Fibroblast of the conjunctiva (primary cell): ENCODE measurements at regions not wholly inside any gene's neighbourhood (a gene's known extent, or its start where the extent isn't known, plus 50 kb on each side); places are given as distances from the start of the nearest gene placed in this dataset.

Experiments used
- DNase-seq: peaks from one replicate; pipeline ENCODE4 v3.0.0-alpha.2; 2010; ENCODE audit warnings: low read depth

DNA sequence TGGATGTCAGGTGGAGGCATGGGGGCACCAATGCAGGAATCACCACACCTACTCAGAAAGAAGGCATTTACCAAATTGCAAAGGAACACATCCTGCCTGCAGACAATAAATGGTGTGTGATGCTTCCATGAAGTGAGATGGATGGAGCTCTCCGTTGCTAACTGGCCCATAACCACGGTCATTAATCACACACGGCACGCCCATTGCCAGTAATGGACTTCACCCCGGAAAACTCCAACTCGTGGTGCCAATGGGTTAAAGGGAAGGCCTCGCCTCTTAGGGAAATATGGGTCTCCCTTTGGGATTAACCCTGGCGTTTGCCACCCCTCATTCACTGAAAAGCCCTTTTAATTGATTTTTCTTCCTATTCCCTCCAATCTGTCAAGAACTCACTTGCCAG lies 443.1 kb upstream of the DAB1 start:
- no peak for DNase-seq

DNA sequence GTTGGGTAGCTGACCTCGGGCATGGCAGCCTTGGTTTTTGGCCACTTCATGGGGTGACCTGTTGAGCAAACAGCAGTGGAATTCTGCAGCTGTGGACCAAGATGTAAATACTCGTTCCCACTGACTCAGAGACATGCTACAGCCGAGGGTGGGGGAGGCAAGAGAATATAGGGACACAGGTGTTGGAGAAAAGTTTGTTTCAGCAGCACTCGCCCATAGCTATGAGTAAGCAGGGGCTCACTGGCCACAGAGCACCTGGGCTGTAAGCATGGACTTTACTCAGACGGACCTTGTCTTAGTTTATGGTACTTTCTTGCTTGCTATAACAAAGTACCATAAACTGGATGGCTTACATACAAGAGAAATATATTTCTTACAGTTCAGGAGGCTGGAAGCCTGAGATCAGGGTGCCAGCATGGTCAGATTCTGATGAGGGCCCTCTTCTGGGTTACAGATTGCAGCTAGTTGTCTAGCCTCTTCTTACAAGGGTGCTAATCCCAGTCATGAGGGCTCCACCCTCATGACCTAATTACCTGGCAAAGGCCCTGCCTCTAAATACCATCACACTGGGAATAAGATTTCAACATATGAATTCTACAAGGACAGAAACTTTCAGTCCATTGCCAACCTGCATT lies 437.2 kb upstream of the DAB1 start:
- no peak for DNase-seq

DNA sequence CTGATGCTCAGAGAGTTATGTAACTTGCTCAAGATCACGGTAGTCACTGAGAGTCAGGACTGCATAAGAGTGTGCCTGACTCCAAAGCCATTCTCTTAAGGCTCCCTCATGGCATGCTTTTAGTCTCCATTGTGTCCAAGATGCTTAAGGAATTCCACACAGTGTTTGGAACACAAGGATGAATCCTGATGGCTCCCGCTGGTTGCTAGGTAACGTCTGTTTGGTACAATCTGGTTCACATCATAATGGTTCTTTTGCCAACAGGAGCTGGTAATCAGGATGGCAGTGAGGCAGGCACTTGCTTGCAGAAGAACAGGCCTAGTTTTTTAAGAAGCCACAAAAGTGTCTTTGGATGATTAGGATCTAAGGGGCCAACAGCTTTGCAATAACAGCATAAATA lies 436.5 kb upstream of the DAB1 start:
- DNase-seq, result no peak

DNA sequence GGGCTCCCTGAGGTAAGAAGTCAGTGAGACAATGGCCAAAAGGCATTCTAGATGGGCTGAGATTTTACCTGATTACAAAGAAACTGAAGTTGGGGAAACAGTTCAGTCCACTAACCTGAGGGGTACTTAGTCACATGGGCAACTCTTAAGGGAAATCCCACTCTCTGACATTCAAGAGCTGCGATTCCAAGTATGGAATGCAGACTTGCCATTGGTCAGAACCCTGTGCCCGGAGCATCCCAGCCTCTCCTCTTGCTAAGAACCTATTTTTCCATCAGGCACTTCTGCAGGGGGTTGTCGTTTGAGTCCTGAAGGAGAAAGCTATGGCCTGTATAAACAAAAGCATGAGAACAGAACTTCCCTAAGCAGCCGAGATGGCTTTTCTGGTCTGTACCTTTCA lies 434.9 kb upstream of the DAB1 start:
- no peak for DNase-seq

DNA sequence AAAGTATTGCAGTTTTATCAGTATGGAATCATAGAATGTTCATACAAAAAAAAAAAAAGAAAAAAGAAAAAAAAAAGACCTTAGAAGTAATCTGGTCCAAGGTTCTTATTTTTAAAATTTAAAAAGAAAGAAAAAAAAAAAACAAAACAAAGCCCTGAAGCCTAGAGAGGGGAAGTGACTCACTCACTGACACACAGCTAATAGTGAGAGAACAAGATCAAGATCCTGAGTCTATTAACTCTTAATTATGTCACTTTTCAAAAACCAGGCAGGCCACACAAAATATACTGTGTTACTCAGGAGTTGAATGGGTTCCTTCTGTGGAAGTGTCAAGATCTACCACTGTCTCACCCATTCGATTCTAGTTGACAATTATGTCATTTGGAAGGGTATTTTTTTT lies 433.9 kb upstream of the DAB1 start:
- no peak for DNase-seq

DNA sequence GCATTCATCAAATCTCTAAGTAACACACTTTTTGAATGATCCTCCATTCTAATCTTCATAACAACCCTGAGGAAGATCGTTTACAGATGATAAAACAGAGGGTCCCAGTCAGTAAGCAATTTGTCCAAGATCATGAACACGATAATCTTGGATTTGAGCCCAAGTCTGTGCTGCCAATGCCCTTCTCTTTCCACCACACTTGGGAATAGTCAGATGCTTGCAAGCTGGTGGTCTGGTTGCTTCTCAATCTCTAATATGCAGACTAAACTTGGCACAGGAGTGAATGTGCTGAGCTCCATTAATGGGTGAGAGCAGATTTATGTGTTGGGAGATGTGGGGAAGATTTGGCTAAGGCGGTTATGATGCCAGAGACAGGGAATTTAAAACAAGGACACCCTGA lies 430.6 kb upstream of the DAB1 start:
- DNase-seq, result no peak

DNA sequence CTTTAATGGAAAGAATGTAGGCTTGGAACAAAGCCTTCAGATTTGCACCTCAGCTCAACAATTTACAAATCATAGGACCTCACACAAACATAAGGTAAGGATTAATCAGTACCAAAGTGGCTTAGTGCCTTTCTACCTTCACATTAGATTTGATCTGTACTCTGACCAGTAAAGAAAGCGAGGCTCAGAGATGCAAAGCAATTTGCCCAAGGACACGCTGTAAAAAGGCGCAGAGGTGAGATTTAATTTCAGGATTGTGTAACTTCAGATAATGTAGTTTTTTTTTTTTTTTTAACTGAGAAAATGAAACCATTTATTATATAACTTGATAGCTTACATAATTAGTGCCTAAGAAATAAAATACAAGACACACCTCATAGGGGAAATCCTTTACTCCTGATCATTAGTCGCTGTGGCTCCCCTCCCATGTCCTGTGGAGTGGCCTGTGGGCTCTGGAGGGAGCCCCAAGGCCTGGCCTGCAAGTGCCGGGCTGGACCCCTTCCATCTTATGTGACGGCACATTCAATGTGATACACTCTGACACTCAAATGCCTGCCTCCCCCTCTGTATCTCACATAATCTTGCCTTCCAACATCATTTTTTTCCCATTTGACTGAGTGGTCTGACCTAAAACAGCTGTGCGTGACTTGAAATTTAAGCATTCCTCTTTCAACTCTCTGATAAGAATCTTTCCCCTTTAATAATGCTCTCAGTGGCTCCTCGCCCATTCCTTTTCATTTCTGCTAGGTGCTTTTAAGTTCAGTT lies 426.5 kb upstream of the DAB1 start:
- DNase-seq, result no peak

DNA sequence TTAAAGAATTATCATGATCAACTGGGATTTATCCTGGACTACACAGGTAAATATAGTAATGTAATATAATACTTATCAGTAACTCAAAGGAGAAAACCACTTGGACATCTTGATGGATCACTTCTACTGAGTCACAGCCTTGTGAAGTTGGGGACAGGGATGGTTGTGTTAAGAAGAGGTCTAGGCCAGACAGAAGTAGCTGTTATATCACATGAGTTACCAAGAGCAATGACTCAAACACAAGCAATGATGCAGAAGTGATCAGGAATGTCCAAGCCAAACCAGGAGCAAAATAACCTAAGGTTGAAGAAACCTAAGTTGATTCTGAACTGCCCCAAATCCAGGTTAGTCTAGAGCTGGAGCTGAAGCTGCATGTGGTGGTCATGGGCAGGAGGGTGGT lies 424.5 kb upstream of the DAB1 start:
- DNase-seq, result no peak

DNA sequence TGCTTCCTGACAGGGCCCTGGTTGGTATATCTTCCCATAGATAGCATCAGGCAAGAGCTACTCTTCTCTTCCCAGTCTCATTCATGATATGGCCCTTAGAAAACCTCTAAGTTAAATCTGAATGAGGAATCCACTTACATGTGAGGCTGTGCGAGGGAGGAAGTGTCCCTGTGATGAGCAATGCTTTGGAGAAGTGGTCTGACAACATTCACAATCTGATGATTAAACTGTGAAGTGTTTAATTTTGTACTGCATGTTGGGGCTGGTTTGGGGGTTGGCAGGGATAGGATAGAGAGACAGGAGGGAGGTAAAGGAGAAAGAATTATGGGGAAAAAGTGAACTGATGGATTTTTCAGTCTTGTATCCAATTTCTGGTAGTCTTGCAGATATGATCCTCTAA lies 421.2 kb upstream of the DAB1 start:
- DNase-seq, result no peak

DNA sequence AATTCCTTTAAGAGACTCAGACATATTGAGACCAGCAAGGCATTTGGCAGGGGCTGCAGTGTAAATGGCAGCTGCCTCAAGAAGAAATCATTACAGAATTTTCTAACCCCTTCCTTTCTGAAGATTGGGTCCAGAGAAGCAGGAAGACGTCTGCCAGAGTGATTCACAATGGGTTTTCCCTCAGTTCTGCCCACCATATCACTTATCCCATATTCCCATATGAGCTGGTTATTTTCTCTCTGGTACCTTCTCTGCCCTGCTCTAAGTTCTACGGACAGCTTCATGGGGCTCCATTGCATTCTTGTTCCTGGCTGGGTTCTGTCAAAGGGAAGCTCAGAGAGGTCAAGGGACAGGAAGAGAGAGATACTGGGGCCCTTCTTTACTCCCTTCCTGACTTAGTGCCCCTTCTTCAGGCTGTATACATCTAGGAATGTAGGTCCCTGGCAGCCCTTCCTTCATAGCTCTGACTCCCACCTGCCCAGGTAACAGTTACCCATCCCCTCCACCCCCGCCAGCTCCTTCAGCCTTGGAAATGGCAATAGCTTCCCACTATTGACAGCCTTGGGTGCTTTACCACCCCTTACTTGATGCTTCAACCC lies 420.6 kb upstream of the DAB1 start:
- DNase-seq, result no peak

DNA sequence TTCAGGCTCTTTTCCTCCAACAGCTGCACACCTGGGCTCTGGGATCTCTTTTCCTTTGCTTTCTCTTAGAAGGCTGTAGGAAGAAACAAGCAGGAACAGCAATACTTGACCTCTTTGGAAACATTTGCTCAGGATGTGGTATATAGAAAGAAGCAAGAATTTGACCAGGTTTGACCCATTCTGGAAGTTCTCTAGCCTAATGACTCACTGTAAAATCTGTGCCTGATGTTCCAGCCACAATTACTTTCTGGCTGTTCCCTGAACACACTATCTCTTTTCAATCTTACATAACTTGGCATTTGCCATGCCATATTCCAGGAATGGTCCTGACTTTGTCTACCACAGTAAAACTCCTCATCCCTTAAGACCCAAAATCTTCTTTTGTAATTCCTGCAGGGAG lies 419.9 kb upstream of the DAB1 start:
- DNase-seq, result no peak

DNA sequence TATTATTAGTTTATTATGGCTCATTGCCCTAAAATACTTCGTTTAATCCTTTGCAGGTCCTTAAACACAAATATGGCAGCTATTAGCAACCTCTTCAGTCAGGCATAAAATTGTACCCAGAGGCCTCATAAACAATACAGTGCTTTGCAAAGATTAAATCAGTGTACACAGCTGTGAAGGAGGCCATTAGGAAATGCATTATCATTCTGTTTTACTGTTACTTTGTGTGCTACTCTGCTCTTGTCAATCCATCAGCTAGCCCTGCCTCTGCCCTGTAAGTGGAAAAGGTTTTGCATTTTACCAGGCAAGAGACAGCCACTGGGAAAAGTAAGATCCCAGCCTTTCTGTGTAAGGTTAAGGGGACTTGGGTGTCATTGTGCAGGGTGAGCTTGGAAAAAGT lies 415.7 kb upstream of the DAB1 start:
- no peak for DNase-seq

DNA sequence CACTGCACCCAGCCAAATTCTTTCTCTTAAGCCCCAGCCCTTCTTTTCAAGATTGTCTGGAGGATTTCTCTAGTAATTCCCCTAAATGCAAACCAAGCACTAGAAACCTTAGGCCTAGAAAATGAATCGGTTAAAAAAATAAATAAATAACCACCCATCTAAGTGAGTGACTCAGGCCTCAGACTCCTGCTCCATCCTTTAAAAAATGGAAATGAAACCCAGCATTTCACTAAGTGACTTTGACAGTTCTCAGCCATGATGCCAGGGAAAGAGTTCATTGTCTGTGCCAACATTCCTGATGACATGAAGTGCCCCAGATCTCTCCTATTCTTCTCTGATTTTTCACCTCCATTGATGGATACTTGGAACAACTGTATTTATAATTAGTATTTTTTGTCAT lies 415.2 kb upstream of the DAB1 start:
- DNase-seq, result no peak

DNA sequence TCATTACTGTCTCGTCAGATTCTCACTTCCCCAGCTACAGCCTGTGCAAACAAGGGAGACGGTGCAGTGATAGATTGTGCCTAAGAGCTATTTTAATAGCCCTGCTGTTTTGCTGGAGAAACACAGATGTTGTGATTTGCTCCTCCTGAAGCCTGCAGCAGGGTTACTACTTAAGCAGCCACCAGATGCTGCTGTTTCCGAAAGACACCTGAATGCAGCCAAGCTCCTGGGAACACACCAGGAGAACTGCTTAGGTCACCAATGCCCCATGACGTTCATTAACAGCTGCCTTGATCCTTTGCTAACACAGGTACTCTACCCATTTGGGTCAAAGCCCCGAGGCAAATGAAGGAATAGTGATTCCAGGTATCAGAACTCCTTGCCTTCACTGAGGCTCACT lies 411.8 kb upstream of the DAB1 start:
- DNase-seq, result no peak

DNA sequence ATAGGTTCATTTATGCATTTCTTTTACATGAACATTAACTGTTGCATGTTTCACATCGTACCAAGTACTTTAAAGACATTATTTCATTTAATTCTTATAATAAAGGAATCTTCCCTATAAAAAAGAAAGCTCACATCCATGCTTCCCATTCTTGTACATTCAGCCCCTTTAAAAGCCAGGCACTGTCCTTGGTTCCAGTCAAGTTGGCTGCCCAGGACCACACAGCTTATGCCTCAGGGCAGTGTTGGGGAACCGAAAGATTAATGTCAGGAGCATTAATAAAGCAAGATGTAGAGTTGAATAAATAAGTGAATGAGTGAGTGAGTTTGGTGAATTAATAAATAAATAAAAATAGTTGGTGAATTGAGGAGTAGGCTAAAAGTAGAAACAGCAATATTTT lies 409.4 kb upstream of the DAB1 start:
- no peak for DNase-seq

DNA sequence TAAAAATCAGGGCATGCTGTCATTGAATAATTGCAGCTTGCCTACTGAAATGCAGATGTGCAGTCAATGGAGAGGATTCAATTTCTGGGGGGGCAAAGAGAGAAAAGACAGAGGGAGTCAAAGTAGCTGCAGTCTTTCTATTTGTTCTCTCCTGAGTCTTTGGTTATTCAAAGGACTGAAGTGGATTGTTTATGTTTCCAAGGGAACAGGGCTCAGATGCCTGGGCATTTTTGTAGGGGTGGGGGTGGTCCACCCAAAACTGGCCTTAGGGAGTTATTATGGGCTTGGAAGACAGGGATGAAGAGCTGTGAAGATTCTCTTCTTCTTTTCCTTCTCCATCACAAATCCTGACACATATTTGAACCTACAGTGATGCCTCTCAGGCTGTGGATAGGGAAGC lies 408.8 kb upstream of the DAB1 start:
- DNase-seq, result no peak

DNA sequence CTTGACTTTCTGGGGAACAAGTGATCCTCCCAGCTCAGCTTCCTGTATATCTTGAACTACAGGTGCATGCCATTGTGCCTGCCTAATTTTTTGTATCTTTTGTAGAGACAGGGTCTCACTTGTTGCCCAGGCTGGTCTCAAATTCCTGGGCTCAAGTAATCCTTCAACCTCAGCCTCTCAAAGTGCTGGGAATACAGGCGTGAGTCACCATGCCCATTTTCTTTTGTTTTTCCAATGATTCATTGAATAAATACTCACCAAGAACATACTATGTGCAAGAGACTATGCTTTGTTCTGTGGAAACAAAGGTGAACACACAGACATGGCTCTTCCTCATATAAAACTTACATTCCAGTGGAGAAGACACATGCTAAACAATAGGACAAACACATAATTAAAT lies 407.8 kb upstream of the DAB1 start:
- no peak for DNase-seq

DNA sequence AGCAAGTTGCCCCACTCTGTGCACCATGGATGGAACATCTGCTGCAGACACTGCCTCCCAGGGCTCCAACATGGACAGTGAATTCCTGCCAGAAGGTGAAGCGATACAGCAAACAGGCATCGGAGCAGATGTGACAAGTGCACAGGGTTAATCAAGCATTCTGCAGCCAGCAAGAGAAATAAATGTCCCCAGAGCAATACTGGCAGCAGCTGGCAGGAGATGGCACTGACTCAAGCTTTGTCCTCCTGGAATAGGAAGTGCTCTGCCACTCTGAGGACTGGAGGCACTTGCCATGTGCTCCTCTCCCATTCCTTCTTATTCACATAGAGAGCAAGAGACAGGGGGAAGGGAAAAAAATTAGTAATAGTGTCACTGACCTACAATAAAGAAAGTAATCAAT lies 402.7 kb upstream of the DAB1 start:
- no peak for DNase-seq

DNA sequence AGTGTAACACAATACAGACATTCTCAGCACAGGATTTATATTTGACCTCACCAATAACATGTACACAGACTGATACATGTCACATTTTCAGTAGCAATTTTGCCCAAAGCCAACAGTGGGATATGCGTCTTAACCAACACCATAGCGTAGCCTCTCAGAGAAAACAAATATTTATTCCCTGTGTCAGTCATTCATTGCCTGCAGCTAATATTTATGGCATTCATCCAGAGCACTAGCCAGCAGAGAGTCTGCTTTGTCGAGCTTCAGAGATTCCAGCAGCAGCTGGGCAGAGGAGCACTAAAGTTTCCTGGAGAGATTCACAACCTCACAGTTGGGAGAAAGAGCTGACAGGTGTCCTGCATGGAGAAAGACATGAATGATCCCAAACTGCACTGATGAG lies 400.7 kb upstream of the DAB1 start:
- DNase-seq, result no peak

DNA sequence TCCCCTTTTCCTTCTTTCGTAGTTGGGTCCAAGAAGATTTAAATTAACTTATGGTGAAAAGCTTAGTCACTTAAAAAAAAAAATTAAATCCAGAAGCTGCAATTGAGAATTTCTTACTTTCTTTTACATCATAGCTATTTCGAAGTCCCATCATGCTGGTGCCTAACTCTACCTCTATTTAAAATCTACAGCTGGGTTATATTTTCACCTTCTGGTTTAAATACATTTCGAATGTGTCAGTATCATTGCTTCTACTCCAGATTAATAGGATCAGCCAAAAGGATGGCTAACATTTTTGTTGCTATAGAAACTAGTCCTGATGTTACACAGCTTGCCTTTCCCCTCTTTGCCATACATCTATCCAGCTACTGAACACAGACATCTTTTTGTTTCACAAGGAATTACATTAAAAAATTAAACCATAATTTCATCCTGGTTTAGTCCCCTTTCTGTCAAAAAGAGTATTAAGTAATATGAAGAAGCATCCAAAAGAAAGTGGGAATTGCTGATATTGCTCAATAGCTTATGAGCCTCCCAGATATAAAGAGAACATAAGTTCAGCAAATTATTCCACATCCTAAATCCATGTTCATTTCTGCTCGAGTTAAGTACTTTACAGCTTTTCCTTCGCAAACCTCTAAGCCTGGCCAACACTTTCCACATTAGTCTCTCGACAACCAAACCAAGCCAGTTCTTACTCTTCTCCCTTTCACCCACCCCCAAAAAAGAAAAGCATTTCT lies 396.7 kb upstream of the DAB1 start:
- DNase-seq, result no peak

DNA sequence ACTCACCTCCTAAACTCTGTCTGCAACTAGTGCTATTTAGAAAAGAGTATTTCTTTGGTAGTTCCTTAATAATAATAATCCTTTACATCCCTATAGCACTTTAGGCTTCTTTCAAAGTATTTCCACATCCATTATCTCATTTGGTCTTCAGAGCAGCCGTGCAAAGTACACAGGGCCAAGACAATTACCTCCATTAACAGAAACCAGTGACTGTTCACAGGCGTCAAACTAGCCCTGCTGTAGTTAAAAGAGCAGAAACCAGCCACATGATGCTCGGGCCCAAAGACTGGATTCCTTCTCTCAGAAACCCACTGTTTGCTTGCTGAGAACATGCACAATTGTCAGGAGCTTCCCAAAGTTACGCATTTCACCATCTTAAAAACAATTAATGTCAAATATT lies 396.0 kb upstream of the DAB1 start:
- DNase-seq, result no peak

DNA sequence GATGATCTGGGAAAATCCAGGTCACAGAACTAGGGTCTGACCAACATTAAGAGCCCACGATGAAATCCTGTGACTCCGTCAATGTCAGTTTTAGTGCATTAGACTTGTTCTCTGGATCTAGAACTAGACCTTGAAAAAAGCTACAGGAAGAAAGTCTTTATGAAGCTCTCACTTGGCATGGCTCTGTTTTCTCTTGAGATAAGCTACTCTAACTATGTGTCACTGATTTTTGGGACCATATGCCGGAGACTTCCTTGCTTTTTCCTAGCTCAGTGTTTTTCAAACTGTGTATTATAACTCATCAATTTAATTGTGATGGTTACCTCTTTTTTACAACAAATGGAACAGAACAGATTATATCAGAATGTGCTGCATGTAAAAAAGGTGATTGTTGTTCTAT lies 379.7 kb upstream of the DAB1 start:
- no peak for DNase-seq

DNA sequence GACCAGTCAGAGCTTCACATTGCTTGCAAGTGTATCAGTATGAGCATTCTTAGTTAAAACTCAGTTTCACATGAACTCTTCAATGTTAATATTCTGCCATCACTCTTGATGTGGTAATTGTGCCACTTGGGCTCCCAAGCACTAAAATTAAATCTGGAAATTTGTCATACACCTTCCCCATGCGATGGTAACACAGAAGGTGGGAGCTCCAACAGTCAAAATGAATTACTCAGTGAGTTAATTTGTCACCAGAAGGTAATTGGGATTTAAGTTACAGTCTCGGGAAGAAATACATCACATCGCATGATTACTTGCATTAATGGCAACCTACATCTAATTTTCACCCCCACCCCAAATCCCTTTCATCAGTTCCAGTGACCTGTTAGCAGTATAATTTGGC lies 376.5 kb upstream of the DAB1 start:
- no peak for DNase-seq
